ENCODE measurements at regions not wholly inside any gene's neighbourhood (a gene's known extent, or its start where the extent isn't known, plus 50 kb on each side); places are given as distances from the start of the nearest gene placed in this dataset.

DNA sequence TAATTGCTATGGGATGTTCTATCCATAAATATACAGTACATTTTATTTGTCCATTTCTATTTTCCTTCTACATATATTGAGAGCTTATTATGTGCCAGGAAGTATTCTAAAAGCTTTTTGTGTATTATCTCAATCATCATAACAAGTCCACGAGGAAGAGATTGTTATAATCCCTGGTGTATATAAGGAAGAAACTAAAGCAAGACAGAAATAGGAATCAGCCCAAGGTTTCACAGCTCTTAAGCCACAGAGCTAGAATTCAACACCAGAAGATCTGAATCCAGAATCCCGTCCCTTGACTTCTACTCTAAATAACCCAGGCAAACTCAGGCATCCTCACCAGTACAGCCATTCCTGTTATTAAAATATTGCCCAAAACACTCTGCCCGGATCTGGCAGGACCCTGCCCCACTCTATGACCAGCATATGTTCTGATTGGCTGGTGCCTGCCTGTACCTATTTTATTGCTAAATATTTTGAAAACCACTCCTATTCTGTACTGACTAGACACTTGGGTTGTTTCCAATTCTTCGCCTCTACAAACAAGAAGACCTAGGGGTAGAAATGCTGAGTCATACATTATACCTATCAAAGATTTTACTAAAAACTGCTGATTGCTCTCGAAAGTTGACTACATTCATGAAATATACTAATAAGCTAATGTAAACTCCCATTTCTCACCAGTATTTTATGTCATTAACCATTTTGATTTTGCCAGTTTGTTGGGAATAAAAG is 297.4 kb downstream of the ENC1 start:
- H3K4me3 ChIP-seq (ENCODE audit: low read depth, low read length), result no peak overlapping the region
- TF ChIP-seq, protein P1, sequence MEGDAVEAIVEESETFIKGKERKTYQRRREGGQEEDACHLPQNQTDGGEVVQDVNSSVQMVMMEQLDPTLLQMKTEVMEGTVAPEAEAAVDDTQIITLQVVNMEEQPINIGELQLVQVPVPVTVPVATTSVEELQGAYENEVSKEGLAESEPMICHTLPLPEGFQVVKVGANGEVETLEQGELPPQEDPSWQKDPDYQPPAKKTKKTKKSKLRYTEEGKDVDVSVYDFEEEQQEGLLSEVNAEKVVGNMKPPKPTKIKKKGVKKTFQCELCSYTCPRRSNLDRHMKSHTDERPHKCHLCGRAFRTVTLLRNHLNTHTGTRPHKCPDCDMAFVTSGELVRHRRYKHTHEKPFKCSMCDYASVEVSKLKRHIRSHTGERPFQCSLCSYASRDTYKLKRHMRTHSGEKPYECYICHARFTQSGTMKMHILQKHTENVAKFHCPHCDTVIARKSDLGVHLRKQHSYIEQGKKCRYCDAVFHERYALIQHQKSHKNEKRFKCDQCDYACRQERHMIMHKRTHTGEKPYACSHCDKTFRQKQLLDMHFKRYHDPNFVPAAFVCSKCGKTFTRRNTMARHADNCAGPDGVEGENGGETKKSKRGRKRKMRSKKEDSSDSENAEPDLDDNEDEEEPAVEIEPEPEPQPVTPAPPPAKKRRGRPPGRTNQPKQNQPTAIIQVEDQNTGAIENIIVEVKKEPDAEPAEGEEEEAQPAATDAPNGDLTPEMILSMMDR (IDR thresholded peaks at IDR 0.05; ENCODE audit: insufficient read depth, low read length, poor library complexity, severe bottlenecking), result no peak
- DNase-seq (ENCODE audit: low read depth), result no peak
- H3K27me3 ChIP-seq (ENCODE audit: control insufficient read depth, insufficient read depth, low read length), result no peaks in the 10 kb centered on the region
- no peaks in the 10 kb centered on the region for H3K36me3 ChIP-seq (ENCODE audit: control insufficient read depth, insufficient read depth, low read length)

DNA sequence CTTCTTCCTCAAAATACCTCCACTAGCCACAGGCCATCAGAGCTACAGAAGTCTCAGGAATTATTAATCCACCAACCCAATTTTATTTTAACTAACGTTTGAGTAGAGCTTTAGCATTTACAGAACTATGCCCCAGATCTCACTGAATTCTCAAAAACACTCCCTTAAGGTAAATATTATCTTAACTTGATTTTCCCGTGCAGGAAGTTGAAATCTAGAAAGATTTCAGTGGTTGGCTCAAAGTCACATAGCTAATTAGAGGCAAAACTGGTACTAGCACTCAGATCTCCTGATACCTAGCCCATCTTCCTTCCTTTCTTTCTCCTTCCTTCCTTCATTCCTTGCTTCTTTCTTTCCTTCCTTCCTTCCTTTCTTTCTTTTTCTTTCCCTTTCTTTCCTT is 298.3 kb downstream of the ENC1 start:
- no peaks in the 10 kb centered on the region for H3K36me3 ChIP-seq (ENCODE audit: control insufficient read depth, insufficient read depth, low read length)
- no peak for DNase-seq (ENCODE audit: low read depth)
- no peak overlapping the region for H3K4me3 ChIP-seq (ENCODE audit: low read depth, low read length)
- H3K27me3 ChIP-seq (ENCODE audit: control insufficient read depth, insufficient read depth, low read length), result no peaks in the 10 kb centered on the region
- TF ChIP-seq, protein P1 (IDR thresholded peaks at IDR 0.05; ENCODE audit: insufficient read depth, low read length, poor library complexity, severe bottlenecking), result no peak

DNA sequence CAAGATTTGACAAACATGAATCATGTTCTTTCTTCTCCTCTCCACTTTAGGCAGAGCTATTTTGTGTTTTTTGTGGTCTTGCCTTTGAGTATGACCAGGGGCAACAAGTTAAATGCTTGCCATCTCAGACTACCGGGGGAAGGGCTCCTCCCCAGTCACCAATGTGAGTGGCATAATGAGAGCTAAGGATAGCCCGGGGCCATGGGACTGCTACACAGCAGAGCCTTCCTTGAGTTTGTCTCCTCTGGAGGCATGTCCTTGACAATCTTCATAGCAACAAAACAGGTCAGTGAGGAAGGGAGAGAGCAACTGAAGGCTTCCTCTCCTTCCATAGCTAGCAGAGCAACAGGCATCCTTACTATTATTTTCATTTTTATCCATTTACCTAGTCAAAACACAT is 299.3 kb downstream of the ENC1 start:
- H3K27me3 ChIP-seq (ENCODE audit: control insufficient read depth, insufficient read depth, low read length), result no peaks in the 10 kb centered on the region
- no peak for DNase-seq (ENCODE audit: low read depth)
- H3K4me3 ChIP-seq (ENCODE audit: low read depth, low read length), result no peak overlapping the region
- no peaks in the 10 kb centered on the region for H3K36me3 ChIP-seq (ENCODE audit: control insufficient read depth, insufficient read depth, low read length)
- TF ChIP-seq, protein P1 (IDR thresholded peaks at IDR 0.05; ENCODE audit: insufficient read depth, low read length, poor library complexity, severe bottlenecking), result no peak

DNA sequence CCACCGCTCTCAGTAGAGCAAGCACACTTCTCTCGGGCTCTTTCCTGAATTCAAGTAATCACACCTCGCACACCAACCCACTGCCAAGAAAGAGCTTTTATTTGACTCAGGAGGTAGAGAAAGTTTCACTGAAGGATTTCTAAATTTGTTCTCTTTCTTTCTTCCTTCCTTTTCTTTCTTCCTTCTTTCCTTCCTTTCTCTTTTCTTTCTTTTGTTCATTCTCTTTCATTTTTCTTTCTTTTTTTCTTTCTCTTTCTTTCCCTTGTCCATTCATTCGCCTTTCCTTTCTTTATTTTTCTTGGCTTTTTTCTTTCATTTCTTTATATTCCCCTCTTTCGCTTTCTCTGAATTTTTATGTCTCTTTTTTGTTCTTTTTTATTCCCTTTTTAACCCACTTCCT is 300.1 kb downstream of the ENC1 start:
- no peak for DNase-seq (ENCODE audit: low read depth)
- H3K36me3 ChIP-seq (ENCODE audit: control insufficient read depth, insufficient read depth, low read length), result no peaks in the 10 kb centered on the region
- no peak overlapping the region for H3K4me3 ChIP-seq (ENCODE audit: low read depth, low read length)
- TF ChIP-seq, protein P1 (IDR thresholded peaks at IDR 0.05; ENCODE audit: insufficient read depth, low read length, poor library complexity, severe bottlenecking), result no peak
- H3K27me3 ChIP-seq (ENCODE audit: control insufficient read depth, insufficient read depth, low read length), result no peaks in the 10 kb centered on the region

DNA sequence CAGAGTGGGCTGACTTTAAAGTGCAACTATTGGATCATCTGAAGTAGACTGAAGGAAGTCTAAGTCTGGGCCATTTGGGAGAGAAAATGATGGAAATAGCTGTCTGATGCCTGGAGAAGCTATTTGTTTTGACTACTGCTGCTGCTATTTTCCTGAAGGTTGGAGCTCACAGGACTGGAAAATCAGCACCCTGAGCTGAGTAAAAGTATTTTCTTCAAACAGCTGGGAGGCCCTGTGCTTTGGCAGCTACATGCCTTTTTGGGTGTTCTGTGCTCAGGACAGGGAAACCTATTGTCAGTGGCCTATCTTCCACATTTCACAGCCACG is 302.6 kb downstream of the ENC1 start:
- Histone ChIP-seq H3K4me3 (ENCODE audit: low read depth, low read length) (no peak overlapping the region), H3K36me3 (ENCODE audit: control insufficient read depth, insufficient read depth, low read length) (no peaks in the 10 kb centered on the region), H3K27me3 (ENCODE audit: control insufficient read depth, insufficient read depth, low read length) (no peaks in the 10 kb centered on the region)
- DNase-seq (ENCODE audit: low read depth), result no peak
- TF ChIP-seq, protein P1 (IDR thresholded peaks at IDR 0.05; ENCODE audit: insufficient read depth, low read length, poor library complexity, severe bottlenecking), result no peak
